Nephron progenitor cell (in vitro differentiated cells): ENCODE measurements at regions not wholly inside any gene's neighbourhood (a gene's known extent, or its start where the extent isn't known, plus 50 kb on each side); places are given as distances from the start of the nearest gene placed in this dataset.

ENCODE experiments used
- DNase-seq: peaks from one replicate; pipeline ENCODE4 v3.0.0; 2021
- H3K27ac Mint-ChIP-seq: 2 replicates; pipeline ENCODE4 v1.8.0; 2021; ENCODE audit warnings: mild to moderate bottlenecking, moderate library complexity, mixed read lengths
- H3K27me3 Mint-ChIP-seq: 2 replicates; pipeline ENCODE4 v1.8.0; 2021; ENCODE audit warnings: mild to moderate bottlenecking, low read depth, mixed read lengths; ENCODE audit not compliant: poor library complexity
- H3K36me3 Mint-ChIP-seq: 2 replicates; pipeline ENCODE4 v1.8.0; 2021; ENCODE audit warnings: low read depth, mixed read lengths
- H3K4me1 Mint-ChIP-seq: 2 replicates; pipeline ENCODE4 v1.8.0; 2021; ENCODE audit warnings: mixed read lengths
- H3K4me3 Mint-ChIP-seq: 2 replicates; pipeline ENCODE4 v1.8.0; 2021; ENCODE audit warnings: mild to moderate bottlenecking, moderate library complexity, mixed read lengths
- H3K9me3 Mint-ChIP-seq: 2 replicates; pipeline ENCODE4 v1.8.0; 2021; ENCODE audit warnings: mild to moderate bottlenecking, moderate library complexity, mixed read lengths
- CTCF ChIP-seq: fragments of 200-600 bp; sonication (generic); IDR thresholded peaks from 2 replicates; pipeline ENCODE4 v1.5.0; 2021; ENCODE audit warnings: antibody characterized with exemption

DNA sequence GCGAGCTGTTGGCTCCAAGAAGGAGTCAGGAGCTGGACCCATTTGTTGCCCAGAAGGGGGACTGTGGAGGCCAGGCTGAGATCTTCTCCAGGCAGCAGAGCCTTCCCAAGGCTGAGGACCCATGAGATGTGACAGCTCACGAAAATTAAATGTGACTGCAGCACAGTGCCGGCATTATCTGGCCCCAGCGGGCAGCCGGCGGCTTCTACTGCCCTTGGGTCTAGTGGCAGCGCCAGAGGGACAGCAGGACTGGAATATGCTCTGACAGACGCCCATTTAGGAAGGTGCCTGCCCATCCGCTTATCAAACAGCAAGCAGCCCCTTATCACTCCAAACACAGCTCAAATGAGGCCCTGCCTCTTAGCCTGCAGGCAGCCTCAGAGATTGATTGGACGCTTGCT is 122.9 kb upstream of the LYZL2 start:
- no peaks in the 10 kb centered on the region for H3K9me3 Mint-ChIP-seq
- H3K4me1 Mint-ChIP-seq: peaks cover 14% of the 10 kb centered on the region
- no peak overlapping the region for H3K27ac Mint-ChIP-seq
- DNase-seq: no peak
- no peaks in the 10 kb centered on the region for H3K36me3 Mint-ChIP-seq
- H3K27me3 Mint-ChIP-seq: peaks cover 9% of the 10 kb centered on the region
- no peak for TF ChIP-seq CTCF
- no peak overlapping the region for H3K4me3 Mint-ChIP-seq

DNA sequence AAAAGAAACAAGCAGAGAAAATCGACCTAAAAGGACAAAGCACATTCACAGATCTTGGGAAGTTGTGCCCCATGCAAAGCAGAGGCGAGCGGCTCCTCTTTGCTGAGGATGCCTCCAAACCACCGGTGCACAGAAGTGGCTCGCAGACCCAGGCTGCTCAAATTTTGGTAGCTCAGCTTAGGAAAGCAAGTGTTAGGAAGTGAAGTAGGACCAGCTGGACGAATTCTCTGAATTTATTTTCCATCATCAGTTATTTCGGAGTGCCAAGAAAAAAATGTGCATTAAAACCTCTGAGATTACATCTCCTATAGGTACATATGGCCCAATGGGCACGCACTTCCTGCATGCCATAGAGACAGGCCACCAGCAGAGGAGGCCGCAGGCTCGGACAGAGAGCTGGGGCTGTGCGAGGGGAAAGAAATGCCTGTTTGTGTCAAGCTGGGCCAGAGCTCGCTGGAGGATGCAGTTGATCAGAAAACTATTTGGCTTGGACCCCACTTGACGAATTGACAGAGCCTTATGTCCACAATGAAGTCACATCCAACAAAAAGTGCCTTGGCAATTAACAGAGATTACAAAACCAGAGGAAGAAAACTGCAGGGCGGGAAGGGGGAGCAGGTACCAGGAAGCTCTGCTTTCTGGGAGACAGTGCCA is 122.3 kb upstream of the LYZL2 start:
- Mint-ChIP-seq H3K4me1 (peaks cover 14% of the 10 kb centered on the region), H3K4me3 (no peak overlapping the region), H3K27me3 (peaks cover 9% of the 10 kb centered on the region), H3K27ac (peak overlapping the region; percentile 22), H3K9me3 (no peaks in the 10 kb centered on the region), H3K36me3 (no peaks in the 10 kb centered on the region)
- TF ChIP-seq CTCF: peak; percentile 88
- peak; percentile 74 for DNase-seq

DNA sequence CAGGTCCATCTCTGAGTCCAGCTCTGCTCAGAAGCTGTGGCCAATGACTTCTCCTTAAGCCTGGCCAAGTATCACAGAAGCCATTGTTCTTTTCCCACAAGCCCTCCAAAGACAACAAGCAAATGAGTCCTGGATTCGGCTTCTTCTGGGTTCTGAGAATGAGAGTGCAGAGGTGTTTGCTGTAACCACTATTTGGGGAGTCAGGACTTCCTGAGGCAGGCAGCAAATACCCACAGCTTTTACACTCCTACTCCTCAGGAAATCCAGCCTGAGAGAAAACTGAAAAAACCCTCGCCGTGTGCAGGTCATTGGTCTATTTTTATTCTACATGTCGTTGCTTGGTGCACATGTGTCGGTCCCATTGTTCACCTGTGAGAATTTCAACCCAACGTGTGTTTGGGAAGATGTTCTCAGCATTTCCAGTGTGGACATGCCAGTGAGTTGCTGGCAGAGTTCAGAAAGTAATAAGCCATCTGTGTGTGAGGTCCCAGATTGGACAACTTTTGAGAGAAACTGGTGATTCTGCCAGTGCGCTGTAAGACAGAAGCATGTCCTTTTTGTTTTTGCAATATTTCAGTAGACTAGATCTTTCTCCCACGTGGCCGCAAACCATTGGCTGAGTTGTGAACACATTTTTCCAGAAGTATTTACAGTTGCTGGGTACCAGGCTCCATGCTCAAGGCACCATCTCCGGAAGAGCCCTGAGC is 121.6 kb upstream of the LYZL2 start:
- TF ChIP-seq CTCF: no peak
- H3K4me3 Mint-ChIP-seq: no peak overlapping the region
- no peaks in the 10 kb centered on the region for H3K9me3 Mint-ChIP-seq
- no peaks in the 10 kb centered on the region for H3K36me3 Mint-ChIP-seq
- H3K27me3 Mint-ChIP-seq: peaks cover 9% of the 10 kb centered on the region
- no peak overlapping the region for H3K27ac Mint-ChIP-seq
- DNase-seq: no peak
- peaks cover 14% of the 10 kb centered on the region for H3K4me1 Mint-ChIP-seq

DNA sequence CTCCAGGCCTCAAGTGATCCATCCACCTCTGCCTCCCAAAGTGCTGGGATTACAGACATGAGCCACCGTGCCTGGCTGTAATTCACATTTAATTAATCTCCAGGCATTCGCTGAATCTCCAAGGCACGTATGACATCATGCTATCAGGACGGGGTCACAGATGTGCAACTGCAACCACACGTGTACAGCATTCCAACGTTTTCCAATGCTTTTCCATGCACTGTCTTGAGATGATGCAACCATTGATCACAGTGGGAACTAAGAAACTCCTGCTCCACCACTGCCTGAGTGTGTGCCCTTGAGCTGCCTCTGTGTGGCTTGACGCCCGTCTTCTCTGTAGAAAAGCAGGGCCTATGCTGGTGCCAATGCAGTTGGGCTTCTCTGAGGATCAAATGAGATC is 119.8 kb upstream of the LYZL2 start:
- DNase-seq: no peak
- no peak overlapping the region for H3K4me3 Mint-ChIP-seq
- no peak for TF ChIP-seq CTCF
- no peaks in the 10 kb centered on the region for H3K36me3 Mint-ChIP-seq
- peaks cover 14% of the 10 kb centered on the region for H3K4me1 Mint-ChIP-seq
- no peaks in the 10 kb centered on the region for H3K9me3 Mint-ChIP-seq
- no peak overlapping the region for H3K27ac Mint-ChIP-seq
- peaks cover 3% of the 10 kb centered on the region for H3K27me3 Mint-ChIP-seq

- Mint-ChIP-seq H3K27ac (peak overlapping the region; percentile 11), H3K4me3 (no peak overlapping the region), H3K36me3 (no peaks in the 10 kb centered on the region), H3K4me1 (peaks cover 10% of the 10 kb centered on the region), H3K27me3 (peaks cover 3% of the 10 kb centered on the region), H3K9me3 (no peaks in the 10 kb centered on the region)
- no peak for TF ChIP-seq CTCF
- no peak for DNase-seq
Observed at GRCh38 chr10:30748152-30748973, 118.8 kb upstream of the LYZL2 start.
